GM18861 (cell line): ENCODE measurements at regions not wholly inside any gene's neighbourhood (a gene's known extent, or its start where the extent isn't known, plus 50 kb on each side); places are given as distances from the start of the nearest gene placed in this dataset.
"Not testable (repeated sequence)": the region's sequence is repeated elsewhere in the genome, so short reads cannot be mapped to it uniquely, and the experiment has no call there.

ENCODE experiments used
- ATAC-seq: cut with Tn5 transposase; IDR thresholded peaks from one replicate; pipeline ENCODE4 v1.9.1; 2021; ENCODE audit not compliant: unreplicated experiment

- no peak for ATAC-seq
Measured at GRCh38 chr21:13827201-13827600, 217.6 kb downstream of the POTED start.

GRCh38 chr21:13826511-13826910, 216.9 kb downstream of the POTED start:
- ATAC-seq = not testable (repeated sequence)

GRCh38 chr21:13825218-13825778, 215.7 kb downstream of the POTED start:
- ATAC-seq = not testable (repeated sequence)

- not testable (repeated sequence) for ATAC-seq
Measured at GRCh38 chr21:13820286-13820685, 210.7 kb downstream of the POTED start.

GRCh38 chr21:13812191-13812590, 202.6 kb downstream of the POTED start:
- ATAC-seq = not testable (repeated sequence)

GRCh38 chr21:13810559-13810958, 201.0 kb downstream of the POTED start:
- not testable (repeated sequence) for ATAC-seq

GRCh38 chr21:13806444-13806843, 196.9 kb downstream of the POTED start:
- not testable (repeated sequence) for ATAC-seq

GRCh38 chr21:13802757-13803156, 193.2 kb downstream of the POTED start:
- ATAC-seq = not testable (repeated sequence)
